Body of pancreas (tissue), 4 donors: ENCODE measurements at regions not wholly inside any gene's neighbourhood (a gene's known extent, or its start where the extent isn't known, plus 50 kb on each side); places are given as distances from the start of the nearest gene placed in this dataset.

Experiments used
- POLR2A ChIP-seq, 3 donors: fragments of 450-650 bp; IDR thresholded peaks; one replicate each; pipeline ENCODE4 v1.6.1; 2016; ENCODE audit warnings: antibody characterized with exemption in 3 of 3, mild to moderate bottlenecking in 2 of 3
- TF ChIP-seq, protein P1 (sequence below), 7 experiments: fragments of 450-650 bp in 4 of 7; fragments of 200-600 bp in 3 of 7; sonication (generic) in 3 of 7; IDR thresholded peaks; one replicate each; pipeline ENCODE4 v1.5.1; 2016 to 2019; ENCODE audit warnings: antibody characterized with exemption in 7 of 7

DNA sequence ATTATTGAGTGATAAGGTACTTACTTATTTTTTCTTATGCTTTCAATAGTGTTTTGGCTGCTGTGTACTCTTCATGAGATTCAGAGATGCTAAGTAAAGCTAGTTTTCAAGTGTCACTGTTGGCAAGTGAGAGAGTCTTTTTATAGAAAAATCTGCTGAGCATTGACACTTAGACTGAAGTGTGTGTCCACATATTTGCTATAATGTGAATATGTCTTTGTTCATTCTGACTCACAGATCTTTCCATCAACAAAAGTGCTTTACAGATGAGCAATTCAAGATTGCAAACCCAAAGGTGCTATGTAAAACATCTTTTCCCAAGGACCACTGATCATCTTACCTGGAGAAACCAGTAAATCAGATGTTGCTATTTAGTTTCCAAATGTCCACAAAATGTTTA lies 410.6 kb upstream of the FIGN start:
- TF ChIP-seq POLR2A (IDR thresholded peaks at IDR 0.05) = no peak
- TF ChIP-seq, protein P1, sequence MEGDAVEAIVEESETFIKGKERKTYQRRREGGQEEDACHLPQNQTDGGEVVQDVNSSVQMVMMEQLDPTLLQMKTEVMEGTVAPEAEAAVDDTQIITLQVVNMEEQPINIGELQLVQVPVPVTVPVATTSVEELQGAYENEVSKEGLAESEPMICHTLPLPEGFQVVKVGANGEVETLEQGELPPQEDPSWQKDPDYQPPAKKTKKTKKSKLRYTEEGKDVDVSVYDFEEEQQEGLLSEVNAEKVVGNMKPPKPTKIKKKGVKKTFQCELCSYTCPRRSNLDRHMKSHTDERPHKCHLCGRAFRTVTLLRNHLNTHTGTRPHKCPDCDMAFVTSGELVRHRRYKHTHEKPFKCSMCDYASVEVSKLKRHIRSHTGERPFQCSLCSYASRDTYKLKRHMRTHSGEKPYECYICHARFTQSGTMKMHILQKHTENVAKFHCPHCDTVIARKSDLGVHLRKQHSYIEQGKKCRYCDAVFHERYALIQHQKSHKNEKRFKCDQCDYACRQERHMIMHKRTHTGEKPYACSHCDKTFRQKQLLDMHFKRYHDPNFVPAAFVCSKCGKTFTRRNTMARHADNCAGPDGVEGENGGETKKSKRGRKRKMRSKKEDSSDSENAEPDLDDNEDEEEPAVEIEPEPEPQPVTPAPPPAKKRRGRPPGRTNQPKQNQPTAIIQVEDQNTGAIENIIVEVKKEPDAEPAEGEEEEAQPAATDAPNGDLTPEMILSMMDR (IDR thresholded peaks at IDR 0.05) = no peak
